H1 (cell line): ENCODE measurements at regions not wholly inside any gene's neighbourhood (a gene's known extent, or its start where the extent isn't known, plus 50 kb on each side); places are given as distances from the start of the nearest gene placed in this dataset.

ENCODE experiments used
- CTCF ChIA-PET: fragments of 300-600 bp; sonication (Branson Sonifier 250); formaldehyde crosslinking; loops from one replicate; lab custom pipeline; 2021; ENCODE audit not compliant: partially characterized antibody; lab: Charles Lee
- POLR2A ChIA-PET: fragments of 300-600 bp; sonication (Branson Sonifier 250); formaldehyde crosslinking; loops from one replicate; lab custom pipeline; 2021; ENCODE audit warnings: inconsistent platforms; ENCODE audit not compliant: partially characterized antibody; lab: Charles Lee
- DNase-seq, 2 experiments: peaks; one replicate each; pipeline versions ENCODE4 v3.0.0 to v3.0.0-alpha.2; 2010 to 2022; ENCODE audit warnings: low spot score in 2 of 2, low read depth in 1 of 2, mixed read lengths in 1 of 2
- FAIRE-seq: peaks from 2 replicates; lab custom pipeline; 2011; peaks lifted over from hg19 to GRCh38; lab: Jason Lieb, UNC
- H2AFZ ChIP-seq: 2 replicates; pipeline ENCODE4 v1.8.1; 2012; ENCODE audit warnings: low read length, inconsistent platforms
- H2AK5ac ChIP-seq: 2 replicates; pipeline ENCODE4 v1.6.1; 2013; ENCODE audit warnings: low read depth, low read length
- H2BK120ac ChIP-seq: replicated peaks from 2 replicates; pipeline ENCODE3; 2013; ENCODE audit warnings: low read depth, low read length, inconsistent platforms
- H2BK12ac ChIP-seq: 2 replicates; pipeline ENCODE4 v1.6.1; 2013; ENCODE audit warnings: low read depth, low read length
- H2BK15ac ChIP-seq: 2 replicates; pipeline ENCODE4 v1.6.1; 2013; ENCODE audit warnings: low read length
- H2BK20ac ChIP-seq: 2 replicates; pipeline ENCODE4 v1.6.1; 2013; ENCODE audit warnings: low read length
- H2BK5ac ChIP-seq: 2 replicates; pipeline ENCODE4 v1.6.1; 2013; ENCODE audit warnings: low read depth, low read length
- H3K14ac ChIP-seq: 2 replicates; pipeline ENCODE4 v1.6.1; 2013; ENCODE audit warnings: inconsistent platforms; ENCODE audit not compliant: insufficient read length
- H3K18ac ChIP-seq: 2 replicates; pipeline ENCODE4 v1.6.1; 2013; ENCODE audit warnings: low read length; ENCODE audit errors: extremely low read depth
- H3K23ac ChIP-seq: 2 replicates; pipeline ENCODE4 v1.6.1; 2013; ENCODE audit warnings: inconsistent platforms; ENCODE audit not compliant: insufficient read length
- H3K23me2 ChIP-seq: 2 replicates; pipeline ENCODE4 v1.6.1; 2013; ENCODE audit warnings: low read depth, low read length
- H3K27ac ChIP-seq: 2 replicates; pipeline ENCODE4 v1.6.1; 2011; ENCODE audit warnings: low read depth, low read length, inconsistent platforms
- H3K27me3 ChIP-seq, 4 experiments: replicated peaks in 1 of 4; 1 replicate in 1 of 4; 2 replicates in 3 of 4; pipeline versions ENCODE4 v1.6.1 to v1.8.1; 2011 to 2013; ENCODE audit warnings: low read length in 3 of 4, mild to moderate bottlenecking in 3 of 4, inconsistent platforms in 2 of 4, mixed read lengths in 2 of 4, moderate library complexity in 1 of 4; ENCODE audit not compliant: control insufficient read depth in 3 of 4, insufficient read depth in 3 of 4; ENCODE audit errors: extremely low read depth in 1 of 4
- H3K36me3 ChIP-seq, 4 experiments: 2 replicates each; pipeline versions ENCODE4 v1.6.1 to v1.8.1; 2011 to 2013; ENCODE audit warnings: mild to moderate bottlenecking in 4 of 4, low read length in 3 of 4, moderate library complexity in 2 of 4, control low read depth in 1 of 4, inconsistent platforms in 1 of 4; ENCODE audit not compliant: insufficient read depth in 4 of 4, control insufficient read depth in 2 of 4
- H3K4ac ChIP-seq: replicated peaks from 2 replicates; pipeline ENCODE3; 2013; ENCODE audit warnings: low read length, low read depth, mixed read lengths, inconsistent platforms; ENCODE audit not compliant: insufficient read length
- H3K4me1 ChIP-seq, 4 experiments: replicated peaks in 1 of 4; 1 replicate in 1 of 4; 2 replicates in 3 of 4; pipeline versions ENCODE4 v1.6.1 to v1.8.1; 2011 to 2013; ENCODE audit warnings: low read length in 3 of 4, inconsistent platforms in 2 of 4, mixed read lengths in 1 of 4; ENCODE audit not compliant: insufficient read depth in 4 of 4, control insufficient read depth in 3 of 4
- H3K4me2 ChIP-seq, 2 experiments: 2 replicates each; pipeline versions ENCODE4 v1.6.1 to v1.8.1; 2011 to 2013; ENCODE audit warnings: low read depth in 2 of 2, low read length in 2 of 2, control low read depth in 1 of 2, inconsistent platforms in 1 of 2, mild to moderate bottlenecking in 1 of 2; ENCODE audit not compliant: insufficient read depth in 1 of 2
- H3K4me3 ChIP-seq, 4 experiments: fragments of 200-600, 300-600 bp in 1 of 4; sonication (generic), shearing (Covaris generic), sonication (Bioruptor Twin) in 1 of 4; 2 replicates each; pipeline versions ENCODE4 v1.5.1 to v1.8.1; 2011 to 2016; ENCODE audit warnings: low read length in 4 of 4, low read depth in 3 of 4, control low read depth in 2 of 4, inconsistent platforms in 2 of 4, mild to moderate bottlenecking in 2 of 4, mixed read lengths in 1 of 4, moderate library complexity in 1 of 4; ENCODE audit not compliant: insufficient read depth in 2 of 4; ENCODE audit errors: extremely low read depth in 1 of 4
- H3K56ac ChIP-seq: replicated peaks from 2 replicates; pipeline ENCODE3; 2013; ENCODE audit warnings: low read depth, mild to moderate bottlenecking, mixed read lengths, low read length, inconsistent platforms; ENCODE audit not compliant: insufficient read length
- H3K79me1 ChIP-seq: 2 replicates; pipeline ENCODE4 v1.6.1; 2013; ENCODE audit warnings: low read depth, low read length, control low read depth
- H3K79me2 ChIP-seq, 2 experiments: 2 replicates each; pipeline versions ENCODE4 v1.6.1 to v1.8.1; 2012 to 2013; ENCODE audit warnings: low read length in 2 of 2, mild to moderate bottlenecking in 2 of 2, inconsistent platforms in 1 of 2; ENCODE audit not compliant: insufficient read depth in 2 of 2, control insufficient read depth in 1 of 2
- H3K9ac ChIP-seq, 4 experiments: replicated peaks in 1 of 4; 1 replicate in 1 of 4; 2 replicates in 3 of 4; pipeline versions ENCODE4 v1.6.1 to v1.8.1; 2011 to 2013; ENCODE audit warnings: low read depth in 3 of 4, low read length in 3 of 4, control low read depth in 2 of 4, mild to moderate bottlenecking in 2 of 4, moderate library complexity in 2 of 4, inconsistent platforms in 1 of 4; ENCODE audit errors: extremely low read depth in 1 of 4
- H3K9me3 ChIP-seq, 2 experiments: 2 replicates each; pipeline versions ENCODE4 v1.6.1 to v1.8.1; 2012 to 2013; ENCODE audit warnings: mild to moderate bottlenecking in 2 of 2, moderate library complexity in 2 of 2, control low read depth in 1 of 2, inconsistent platforms in 1 of 2, low read depth in 1 of 2, low read length in 1 of 2, mixed read lengths in 1 of 2; ENCODE audit not compliant: insufficient read depth in 2 of 2
- H4K20me1 ChIP-seq, 2 experiments: replicated peaks in 1 of 2; 2 replicates each; pipeline versions ENCODE3 to v1.8.1; 2011 to 2013; ENCODE audit warnings: inconsistent platforms in 2 of 2, low read length in 2 of 2, mild to moderate bottlenecking in 1 of 2; ENCODE audit not compliant: insufficient read depth in 2 of 2, control insufficient read depth in 1 of 2
- H4K5ac ChIP-seq: 2 replicates; pipeline ENCODE4 v1.6.1; 2013; ENCODE audit warnings: low read length, low read depth, mixed read lengths, inconsistent platforms; ENCODE audit not compliant: insufficient read length
- H4K8ac ChIP-seq: 2 replicates; pipeline ENCODE4 v1.8.0; 2013; ENCODE audit warnings: mild to moderate bottlenecking, moderate library complexity, low read length, inconsistent platforms; ENCODE audit not compliant: insufficient read depth; ENCODE audit errors: extremely low read depth
- H4K91ac ChIP-seq: replicated peaks from 2 replicates; pipeline ENCODE3; 2013; ENCODE audit warnings: low read length, mixed read lengths, inconsistent platforms; ENCODE audit not compliant: insufficient read length
- CBX8 ChIP-seq: fragments of 300-800, 300-1000 bp; sonication (generic); IDR thresholded peaks from 2 replicates; pipeline ENCODE4 v1.7.1; 2016; ENCODE audit warnings: low read depth, low read length, borderline replicate concordance
- CREB1 ChIP-seq: IDR thresholded peaks from 2 replicates; pipeline ENCODE4 v1.6.1; 2012; ENCODE audit warnings: inconsistent platforms
- GTF2F1 ChIP-seq: IDR thresholded peaks from 2 replicates; pipeline ENCODE4 v1.6.1; 2012; ENCODE audit warnings: low read depth, low read length, improper control_type of control experiment, borderline replicate concordance
- JUND ChIP-seq: IDR thresholded peaks from 2 replicates; pipeline ENCODE4 v1.6.1; 2011; ENCODE audit warnings: mild to moderate bottlenecking, improper control_type of control experiment, low read length
- NANOG ChIP-seq: IDR thresholded peaks from 2 replicates; pipeline ENCODE4 v1.6.1; 2011; ENCODE audit warnings: low read length, low read depth, mild to moderate bottlenecking, inconsistent platforms; ENCODE audit not compliant: insufficient read depth, poor library complexity, severe bottlenecking
- POLR2A ChIP-seq, 2 experiments: IDR thresholded peaks; 1 replicate in 1 of 2; 2 replicates in 1 of 2; pipeline ENCODE4 v1.6.1; 2011; ENCODE audit warnings: low read depth in 2 of 2, low read length in 2 of 2, mild to moderate bottlenecking in 2 of 2; ENCODE audit errors: control extremely low read depth in 1 of 2
- POLR2AphosphoS5 ChIP-seq: IDR thresholded peaks from 2 replicates; pipeline ENCODE4 v1.6.1; 2011; ENCODE audit warnings: low read depth, low read length
- RAD21 ChIP-seq, 2 experiments: IDR thresholded peaks in 1 of 2; conservative IDR thresholded peaks in 1 of 2; 2 replicates each; pipeline ENCODE4 v1.6.1; 2011; ENCODE audit warnings: low read depth in 2 of 2, low read length in 2 of 2, improper control_type of control experiment in 1 of 2, inconsistent platforms in 1 of 2, mild to moderate bottlenecking in 1 of 2, moderate library complexity in 1 of 2
- RXRA ChIP-seq: IDR thresholded peaks from 2 replicates; pipeline ENCODE4 v1.6.1; 2011; ENCODE audit warnings: low read depth, mild to moderate bottlenecking, low read length, moderate library complexity; ENCODE audit not compliant: insufficient read depth
- SP2 ChIP-seq: IDR thresholded peaks from 2 replicates; pipeline ENCODE4 v1.6.1; 2012; ENCODE audit warnings: mild to moderate bottlenecking, low read length, inconsistent platforms
- TBP ChIP-seq: IDR thresholded peaks from 2 replicates; pipeline ENCODE4 v1.6.1; 2011; ENCODE audit warnings: low read depth, low read length, improper control_type of control experiment
- TCF12 ChIP-seq: IDR thresholded peaks from 2 replicates; pipeline ENCODE4 v1.6.1; 2011; ENCODE audit warnings: low read depth, mild to moderate bottlenecking, low read length
- YY1 ChIP-seq: IDR thresholded peaks from 2 replicates; pipeline ENCODE4 v1.6.1; 2011; ENCODE audit warnings: low read depth, mild to moderate bottlenecking, low read length
- ZNF274 ChIP-seq: IDR thresholded peaks from 2 replicates; pipeline ENCODE4 v1.7.0; 2012; ENCODE audit warnings: low read length, borderline replicate concordance; ENCODE audit errors: extremely low read depth
- TF ChIP-seq, protein P1 (sequence below): IDR thresholded peaks from 2 replicates; pipeline ENCODE4 v1.6.1; 2012; ENCODE audit warnings: inconsistent platforms

DNA sequence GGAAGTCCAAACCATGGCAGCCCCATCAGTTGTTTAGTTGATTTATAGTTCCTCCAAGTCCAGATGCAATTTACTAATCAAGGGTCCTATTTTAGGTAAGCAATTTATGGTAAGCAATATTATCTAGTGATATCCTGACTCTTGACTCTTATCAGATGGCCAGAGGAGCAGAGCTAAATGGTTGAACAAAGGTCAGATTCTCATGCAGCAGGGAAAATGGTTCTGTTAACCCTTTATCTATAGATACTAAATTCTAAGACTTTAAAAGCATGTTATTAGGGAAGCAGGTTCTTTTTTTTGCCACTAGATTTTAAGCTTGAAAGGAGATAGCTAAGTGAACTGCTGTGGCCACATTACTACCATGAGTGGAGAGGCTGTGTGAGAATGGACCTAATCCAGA lies 427.1 kb upstream of the FBXO33 start:
- no peak overlapping the region for H3K18ac ChIP-seq
- no peak overlapping the region for H3K14ac ChIP-seq
- H3K4me3 ChIP-seq = no peak overlapping the region
- H3K23ac ChIP-seq = no peak overlapping the region
- H4K91ac ChIP-seq = no peak overlapping the region
- DNase-seq (no peak), FAIRE-seq (no peak)
- H2BK12ac ChIP-seq = no peak overlapping the region
- H2AK5ac ChIP-seq = no peak overlapping the region
- H3K9ac ChIP-seq = no peak overlapping the region
- no peaks in the 10 kb centered on the region for H4K20me1 ChIP-seq
- no peak overlapping the region for H2BK15ac ChIP-seq
- H3K56ac ChIP-seq = no peak overlapping the region
- H3K4me1 ChIP-seq = no peaks in the 10 kb centered on the region; a peak in 1 of 7 replicates
- no peak overlapping the region for H2BK120ac ChIP-seq
- H3K36me3 ChIP-seq = no peaks in the 10 kb centered on the region
- H2AFZ ChIP-seq = no peak overlapping the region
- no peak overlapping the region for H2BK5ac ChIP-seq
- no peaks in the 10 kb centered on the region for H3K79me1 ChIP-seq
- H4K8ac ChIP-seq = no peak overlapping the region
- H3K23me2 ChIP-seq = no peaks in the 10 kb centered on the region
- H4K5ac ChIP-seq = no peak overlapping the region
- H3K4ac ChIP-seq = no peak overlapping the region
- CTCF ChIA-PET = interaction anchor here (0.7 kb wide), 1 partner anchor 93 kb away, joined by 4 read pairs; no protein-coding TSS in a partner anchor
- no peak overlapping the region for H3K4me2 ChIP-seq
- no peaks in the 10 kb centered on the region for H3K27me3 ChIP-seq
- no peak overlapping the region for H3K27ac ChIP-seq
- no peak overlapping the region for H2BK20ac ChIP-seq
- POLR2A ChIA-PET = no interaction called here
- no peaks in the 10 kb centered on the region for H3K9me3 ChIP-seq
- H3K79me2 ChIP-seq = no peaks in the 10 kb centered on the region
- TF ChIP-seq, protein P1, sequence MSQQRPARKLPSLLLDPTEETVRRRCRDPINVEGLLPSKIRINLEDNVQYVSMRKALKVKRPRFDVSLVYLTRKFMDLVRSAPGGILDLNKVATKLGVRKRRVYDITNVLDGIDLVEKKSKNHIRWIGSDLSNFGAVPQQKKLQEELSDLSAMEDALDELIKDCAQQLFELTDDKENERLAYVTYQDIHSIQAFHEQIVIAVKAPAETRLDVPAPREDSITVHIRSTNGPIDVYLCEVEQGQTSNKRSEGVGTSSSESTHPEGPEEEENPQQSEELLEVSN = no peak
- no peak for TF ChIP-seq POLR2A (IDR thresholded peaks at IDR 0.05; ENCODE audit: control extremely low read depth in 1 of 2, low read depth in 2 of 2, low read length in 2 of 2)
- no peak for TF ChIP-seq RAD21 (IDR thresholded peaks at IDR 0.05 in 1 of 2, conservative IDR thresholded peaks at IDR 0.05 in 1 of 2; ENCODE audit: low read depth in 2 of 2, low read length in 2 of 2)
- no peak for TF ChIP-seq NANOG
- TF ChIP-seq SP2 = no peak
- no peak for TF ChIP-seq ZNF274
- no peak for TF ChIP-seq TBP
- TF ChIP-seq CREB1 = no peak
- TF ChIP-seq GTF2F1 = no peak
- no peak for TF ChIP-seq YY1
- no peak for TF ChIP-seq TCF12
- TF ChIP-seq POLR2AphosphoS5 = no peak
- no peak for TF ChIP-seq CBX8
- TF ChIP-seq JUND = no peak
- no peak for TF ChIP-seq RXRA
